ENCODE measurements at regions not wholly inside any gene's neighbourhood (a gene's known extent, or its start where the extent isn't known, plus 50 kb on each side); places are given as distances from the start of the nearest gene placed in this dataset.

DNA sequence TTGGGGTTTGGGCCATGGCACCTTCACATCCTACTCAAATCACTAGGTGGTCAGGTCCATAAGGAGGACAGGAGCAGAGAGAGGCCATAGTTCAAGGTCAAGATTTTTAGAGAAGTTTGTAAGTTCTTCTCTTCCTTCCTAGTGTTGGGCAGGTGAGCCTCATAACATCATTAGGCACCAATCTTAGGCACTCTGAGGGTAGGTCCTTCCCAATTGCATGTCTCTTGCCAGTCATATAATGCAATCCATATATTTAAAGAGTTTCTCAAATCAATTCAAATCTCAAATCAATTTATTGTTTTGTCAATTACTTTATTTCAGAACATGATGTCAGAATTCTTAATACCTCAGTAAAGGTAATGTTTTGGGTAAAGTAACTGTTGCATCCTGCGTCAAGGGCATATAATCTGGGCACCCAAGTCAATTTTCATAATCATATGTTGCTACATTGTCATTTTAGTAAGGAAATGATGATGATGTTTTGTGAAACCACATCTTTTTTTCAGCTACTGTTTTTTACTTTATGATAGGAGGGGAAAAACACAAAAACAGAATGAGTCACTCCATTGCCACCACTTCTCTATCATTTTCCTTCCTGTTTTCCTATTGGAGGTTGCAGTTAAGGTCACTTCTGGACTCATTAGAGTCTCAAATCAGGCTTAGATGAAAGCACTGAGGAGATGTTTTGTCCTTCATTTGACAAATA is 122.7 kb downstream of the UCHL5 start:
- FAIRE-seq (peak; percentile 71), DNase-seq (ENCODE audit: low read depth, low spot score) (peak; percentile 84)
- Histone ChIP-seq H3K36me3 (ENCODE audit: control insufficient read depth in 2 of 2, extremely low read depth in 1 of 2, insufficient read depth in 2 of 2, low read length in 2 of 2) (no peaks in the 10 kb centered on the region), H2AFZ (ENCODE audit: low read depth, low read length) (no peak overlapping the region), H4K20me1 (replicated peaks; ENCODE audit: control insufficient read depth, extremely low read depth, insufficient read depth, low read length) (no peaks in the 10 kb centered on the region), H3K4me1 (ENCODE audit: control insufficient read depth, extremely low read depth, insufficient read depth, low read length) (peaks cover 18% of the 10 kb centered on the region), H3K4me3 (replicated peaks in 1 of 3; ENCODE audit: insufficient read depth in 1 of 3, low read depth in 1 of 3, low read length in 3 of 3) (no peak overlapping the region), H3K79me2 (ENCODE audit: control insufficient read depth, insufficient read depth, low read length) (no peaks in the 10 kb centered on the region), H3K4me2 (ENCODE audit: insufficient read depth, low read length) (peak overlapping the region; percentile 75), H3K9ac (replicated peaks; ENCODE audit: extremely low read depth, insufficient read depth, low read length) (no peak overlapping the region), H3K9me3 (replicated peaks; ENCODE audit: control insufficient read depth, insufficient read depth, low read length) (no peaks in the 10 kb centered on the region), H3K9me1 (replicated peaks; ENCODE audit: control insufficient read depth, extremely low read depth, insufficient read depth, low read length) (no peaks in the 10 kb centered on the region), H3K27ac (ENCODE audit: insufficient read depth, low read depth, low read length) (peak overlapping the region; percentile 20), H3K27me3 (ENCODE audit: control insufficient read depth in 2 of 2, insufficient read depth in 2 of 2, low read length in 2 of 2) (no peaks in the 10 kb centered on the region)
- POLR2A ChIA-PET, result no interaction called here
- BruUV-seq (replicated peaks), result no TSS peak
- dilution Hi-C loops (cut with MboI; ENCODE audit: extremely low pct_ligation_motif_present, low sequenced_read_pairs) (no loop called here), intact Hi-C loops (cut with micrococcal nuclease) (loop anchor here (1.0 kb wide), 1 partner anchor 16 kb away; no protein-coding TSS in a partner anchor)
- TF ChIP-seq, protein P1, sequence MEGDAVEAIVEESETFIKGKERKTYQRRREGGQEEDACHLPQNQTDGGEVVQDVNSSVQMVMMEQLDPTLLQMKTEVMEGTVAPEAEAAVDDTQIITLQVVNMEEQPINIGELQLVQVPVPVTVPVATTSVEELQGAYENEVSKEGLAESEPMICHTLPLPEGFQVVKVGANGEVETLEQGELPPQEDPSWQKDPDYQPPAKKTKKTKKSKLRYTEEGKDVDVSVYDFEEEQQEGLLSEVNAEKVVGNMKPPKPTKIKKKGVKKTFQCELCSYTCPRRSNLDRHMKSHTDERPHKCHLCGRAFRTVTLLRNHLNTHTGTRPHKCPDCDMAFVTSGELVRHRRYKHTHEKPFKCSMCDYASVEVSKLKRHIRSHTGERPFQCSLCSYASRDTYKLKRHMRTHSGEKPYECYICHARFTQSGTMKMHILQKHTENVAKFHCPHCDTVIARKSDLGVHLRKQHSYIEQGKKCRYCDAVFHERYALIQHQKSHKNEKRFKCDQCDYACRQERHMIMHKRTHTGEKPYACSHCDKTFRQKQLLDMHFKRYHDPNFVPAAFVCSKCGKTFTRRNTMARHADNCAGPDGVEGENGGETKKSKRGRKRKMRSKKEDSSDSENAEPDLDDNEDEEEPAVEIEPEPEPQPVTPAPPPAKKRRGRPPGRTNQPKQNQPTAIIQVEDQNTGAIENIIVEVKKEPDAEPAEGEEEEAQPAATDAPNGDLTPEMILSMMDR (IDR thresholded peaks at IDR 0.05; ENCODE audit: extremely low read depth in 1 of 2, insufficient read depth in 1 of 2, low read depth in 1 of 2, low read length in 2 of 2), result no peak
- TF ChIP-seq FOS (IDR thresholded peaks at IDR 0.05; ENCODE audit: borderline replicate concordance, insufficient read depth, low read length) (peak; percentile 88), GATA2 (IDR thresholded peaks at IDR 0.05; ENCODE audit: insufficient read depth, insufficient read length, low read depth, low read length) (no peak), POLR2AphosphoS5 (IDR thresholded peaks at IDR 0.05; ENCODE audit: insufficient read depth, low read depth, low read length) (peak; percentile 36), MYC (IDR thresholded peaks at IDR 0.05; ENCODE audit: low read depth, low read length) (no peak), POLR2A (IDR thresholded peaks at IDR 0.05; ENCODE audit: low read depth, low read length) (no peak), JUN (IDR thresholded peaks at IDR 0.05; ENCODE audit: borderline replicate concordance, insufficient read depth, insufficient read length, low read depth) (peak; percentile 79), EZH2 (IDR thresholded peaks at IDR 0.05; ENCODE audit: borderline replicate concordance, low read depth, low read length, severe bottlenecking) (no peak)
- TF ChIP-seq, protein P2, sequence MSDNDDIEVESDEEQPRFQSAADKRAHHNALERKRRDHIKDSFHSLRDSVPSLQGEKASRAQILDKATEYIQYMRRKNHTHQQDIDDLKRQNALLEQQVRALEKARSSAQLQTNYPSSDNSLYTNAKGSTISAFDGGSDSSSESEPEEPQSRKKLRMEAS (IDR thresholded peaks at IDR 0.05; ENCODE audit: insufficient read depth, insufficient read length), result no peak
- CTCF ChIA-PET, result interaction anchor here (1.0 to 1.1 kb wide), 2 partner anchors 15 to 129 kb away, joined by 4 read pairs; no protein-coding TSS in a partner anchor

All from endothelial cell of umbilical vein (primary cell).